Fibroblast of skin of back (primary cell): ENCODE measurements at regions not wholly inside any gene's neighbourhood (a gene's known extent, or its start where the extent isn't known, plus 50 kb on each side); places are given as distances from the start of the nearest gene placed in this dataset.
A peak's percentile ranks its signal among the peaks of the same experiment; 100 is the strongest.
"Not testable (repeated sequence)": the region's sequence is repeated elsewhere in the genome, so short reads cannot be mapped to it uniquely, and the experiment has no call there.

Experiments
- DNase-seq: peaks from one replicate; pipeline ENCODE4 v3.0.0-alpha.2; 2013

GRCh38 chr13:103471896-103472295 lies 405.7 kb upstream of the SLC10A2 start:
- no peak for DNase-seq

- no peak for DNase-seq
Measured at GRCh38 chr13:103469771-103470170, 403.6 kb upstream of the SLC10A2 start.

- no peak for DNase-seq
Measured at GRCh38 chr13:103466761-103467160, 400.5 kb upstream of the SLC10A2 start.

GRCh38 chr13:103460246-103460645 lies 394.0 kb upstream of the SLC10A2 start:
- not testable (repeated sequence) for DNase-seq

GRCh38 chr13:103457050-103457449 lies 390.8 kb upstream of the SLC10A2 start:
- DNase-seq = not testable (repeated sequence)

- DNase-seq = no peak
Measured at GRCh38 chr13:103451656-103452055, 385.4 kb upstream of the SLC10A2 start.

- DNase-seq = no peak
Measured at GRCh38 chr13:103443604-103444003, 377.4 kb upstream of the SLC10A2 start.

GRCh38 chr13:103437651-103438050 lies 371.4 kb upstream of the SLC10A2 start:
- peak; percentile 1 for DNase-seq

GRCh38 chr13:103436057-103436654 lies 369.9 kb upstream of the SLC10A2 start:
- no peak for DNase-seq

GRCh38 chr13:103431856-103432255 lies 365.6 kb upstream of the SLC10A2 start:
- no peak for DNase-seq

- DNase-seq = no peak
Measured at GRCh38 chr13:103430368-103430767, 364.2 kb upstream of the SLC10A2 start.

GRCh38 chr13:103410002-103410401 lies 343.8 kb upstream of the SLC10A2 start:
- no peak for DNase-seq

GRCh38 chr13:103406967-103407366 lies 340.8 kb upstream of the SLC10A2 start:
- DNase-seq = no peak

GRCh38 chr13:103405297-103405696 lies 339.1 kb upstream of the SLC10A2 start:
- DNase-seq = no peak

- DNase-seq = no peak
Measured at GRCh38 chr13:103403814-103404213, 337.6 kb upstream of the SLC10A2 start.

GRCh38 chr13:103403148-103403740 lies 337.0 kb upstream of the SLC10A2 start:
- DNase-seq = no peak

GRCh38 chr13:103395139-103395538 lies 328.9 kb upstream of the SLC10A2 start:
- no peak for DNase-seq

GRCh38 chr13:103394618-103395017 lies 328.4 kb upstream of the SLC10A2 start:
- DNase-seq = no peak

- DNase-seq = no peak
Measured at GRCh38 chr13:103391936-103392335, 325.7 kb upstream of the SLC10A2 start.

- DNase-seq = no peak
Measured at GRCh38 chr13:103388839-103389238, 322.6 kb upstream of the SLC10A2 start.

GRCh38 chr13:103386341-103386740 lies 320.1 kb upstream of the SLC10A2 start:
- DNase-seq = peak; percentile 69

- no peak for DNase-seq
Measured at GRCh38 chr13:103373916-103374315, 307.7 kb upstream of the SLC10A2 start.

GRCh38 chr13:103371271-103371670 lies 305.1 kb upstream of the SLC10A2 start:
- peak; percentile 75 for DNase-seq

- DNase-seq = no peak
Measured at GRCh38 chr13:103370790-103371189, 304.6 kb upstream of the SLC10A2 start.
